GM21367 (cell line): ENCODE measurements at regions not wholly inside any gene's neighbourhood (a gene's known extent, or its start where the extent isn't known, plus 50 kb on each side); places are given as distances from the start of the nearest gene placed in this dataset.
"Not testable (repeated sequence)": the region's sequence is repeated elsewhere in the genome, so short reads cannot be mapped to it uniquely, and the experiment has no call there.

Source experiments
- ATAC-seq: cut with Tn5 transposase; IDR thresholded peaks from one replicate; pipeline ENCODE4 v1.9.1; 2021; ENCODE audit not compliant: unreplicated experiment

DNA sequence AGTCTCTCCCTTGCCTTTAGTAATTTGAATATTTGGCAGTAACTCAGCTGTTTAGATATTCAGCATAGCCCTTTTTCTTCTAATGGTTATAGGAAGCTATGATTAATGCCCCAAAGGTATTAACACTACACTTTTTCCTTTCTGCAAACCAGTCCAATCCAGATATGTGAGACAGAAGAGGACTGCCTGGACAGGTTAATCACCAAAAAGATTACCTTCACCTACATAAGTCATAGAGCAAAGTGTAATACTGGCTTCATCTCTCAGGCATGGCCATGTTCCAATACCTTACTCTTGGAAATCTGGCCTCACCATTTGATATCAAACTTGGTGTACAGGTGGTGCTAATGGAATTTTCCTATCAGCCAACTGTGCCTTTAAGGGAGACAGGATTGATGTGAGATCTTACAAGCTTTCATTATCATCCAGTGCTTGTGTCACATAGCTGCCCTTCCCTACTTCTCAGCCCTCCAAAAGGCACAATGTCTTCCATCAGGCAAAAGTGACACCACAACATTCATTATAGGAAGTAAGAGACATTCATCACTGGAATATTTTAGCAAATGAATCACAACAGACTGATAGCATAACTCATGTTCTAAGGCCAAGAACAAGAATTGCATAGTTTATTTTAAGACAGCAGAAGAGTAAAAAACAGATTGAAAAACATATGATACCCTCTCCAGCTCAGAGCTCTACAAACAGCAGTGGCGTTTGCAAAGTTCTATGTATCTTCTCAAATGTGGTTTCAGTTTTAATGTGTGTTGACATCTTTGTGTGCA lies 91.2 kb upstream of the PAM start:
- no peak for ATAC-seq

GRCh38 chr5:102664616-102665335 lies 90.3 kb upstream of the PAM start:
- no peak for ATAC-seq

- no peak for ATAC-seq
These were observed 88.8 kb upstream of the PAM start for GRCh38 chr5:102666164-102666946.

DNA sequence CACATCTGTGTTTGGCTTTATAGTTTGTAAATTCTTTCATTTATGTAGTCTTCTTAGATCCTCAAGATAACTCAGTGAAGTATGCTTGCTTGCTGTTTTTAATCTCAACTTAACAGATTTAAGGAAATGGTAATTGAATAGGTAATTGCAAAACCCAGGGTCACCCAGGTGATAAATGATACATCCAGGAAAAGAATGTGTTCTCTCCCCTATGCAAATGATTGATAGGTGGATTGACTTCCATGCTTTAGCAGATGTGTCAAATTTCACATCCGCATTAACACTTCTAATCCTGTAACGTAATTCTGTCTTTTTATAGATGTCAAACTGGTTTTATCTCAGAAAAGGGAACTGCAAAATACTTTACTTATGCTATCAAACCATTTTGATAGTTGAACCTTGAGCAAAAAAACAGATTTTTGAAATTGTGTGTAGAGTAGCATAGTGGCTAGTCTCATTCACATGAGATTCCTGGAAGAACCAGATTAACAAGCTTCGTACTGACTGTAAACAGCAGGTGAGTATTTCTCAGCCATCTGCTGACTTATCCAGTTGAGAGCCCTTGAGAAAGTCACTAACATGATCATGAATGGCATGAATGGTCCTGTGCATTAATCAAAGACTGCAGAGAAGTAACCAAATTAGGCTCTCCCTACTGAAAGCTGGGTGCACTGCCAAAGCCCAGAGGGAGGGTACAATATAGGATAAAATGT lies 86.7 kb upstream of the PAM start:
- ATAC-seq, result no peak

GRCh38 chr5:102670224-102670836 lies 84.8 kb upstream of the PAM start:
- no peak for ATAC-seq

DNA sequence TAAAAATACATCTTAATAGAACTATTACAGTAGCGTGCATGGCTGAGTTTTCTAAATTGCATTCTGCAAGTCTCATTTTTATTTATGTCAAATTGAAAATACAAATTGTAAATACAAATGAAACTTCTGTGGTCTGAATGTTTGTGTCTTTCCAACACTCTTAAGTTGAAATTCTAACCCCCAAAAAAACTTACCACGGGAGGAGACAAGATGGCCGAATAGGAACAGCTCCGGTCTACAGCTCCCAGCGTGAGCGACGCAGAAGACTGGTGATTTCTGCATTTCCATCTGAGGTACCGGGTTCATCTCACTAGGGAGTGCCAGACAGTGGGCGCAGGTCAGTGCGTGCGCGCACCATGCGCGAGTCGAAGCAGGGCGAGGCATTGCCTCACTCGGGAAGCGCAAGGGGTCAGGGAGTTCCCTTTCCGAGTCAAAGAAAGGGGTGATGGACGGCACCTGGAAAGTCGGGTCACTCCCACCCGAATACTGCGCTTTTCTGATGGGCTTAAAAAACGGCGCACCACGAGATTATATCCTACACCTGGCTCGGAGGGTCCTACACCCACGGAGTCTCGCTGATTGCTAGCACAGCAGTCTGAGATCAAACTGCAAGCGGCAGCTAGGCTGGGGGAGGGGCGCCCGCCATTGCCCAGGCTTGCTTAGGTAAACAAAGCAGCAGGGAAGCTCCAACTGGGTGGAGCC lies 83.9 kb upstream of the PAM start:
- not testable (repeated sequence) for ATAC-seq

DNA sequence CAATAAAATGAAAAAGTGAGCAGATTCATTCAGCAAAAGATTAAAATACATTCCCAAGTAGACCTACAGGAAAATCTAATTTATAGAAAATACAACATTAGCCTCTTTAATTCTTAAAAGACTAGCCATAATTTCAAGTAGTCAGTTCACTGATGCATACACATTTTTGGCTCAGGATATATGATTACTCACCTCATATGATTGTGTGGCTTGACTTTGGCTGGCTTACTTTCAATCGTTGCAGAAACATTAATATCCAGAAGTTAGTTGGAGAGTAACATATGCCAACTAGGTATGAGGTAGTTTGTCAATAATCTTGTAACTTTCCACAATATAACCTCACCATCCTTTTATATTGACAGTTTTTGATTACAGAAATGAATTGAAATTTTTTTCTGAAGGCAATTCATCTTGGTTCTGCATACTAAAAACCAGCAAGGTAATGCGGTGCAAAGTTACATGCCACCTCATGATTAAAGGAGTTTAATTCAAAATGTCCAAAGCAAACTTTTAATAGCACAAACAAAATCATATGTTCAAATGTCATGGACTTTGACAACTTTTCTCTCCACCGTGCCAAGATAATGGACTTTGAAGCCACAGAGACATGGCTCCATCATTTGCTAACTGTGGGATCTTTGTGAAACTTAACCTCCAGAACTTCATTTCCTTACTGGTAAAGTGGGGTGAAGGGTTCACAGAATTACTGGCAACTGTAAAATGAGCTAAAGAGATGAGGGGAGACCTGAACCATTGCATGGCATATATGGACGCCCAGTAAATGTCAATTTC lies 76.6 kb upstream of the PAM start:
- no peak for ATAC-seq

DNA sequence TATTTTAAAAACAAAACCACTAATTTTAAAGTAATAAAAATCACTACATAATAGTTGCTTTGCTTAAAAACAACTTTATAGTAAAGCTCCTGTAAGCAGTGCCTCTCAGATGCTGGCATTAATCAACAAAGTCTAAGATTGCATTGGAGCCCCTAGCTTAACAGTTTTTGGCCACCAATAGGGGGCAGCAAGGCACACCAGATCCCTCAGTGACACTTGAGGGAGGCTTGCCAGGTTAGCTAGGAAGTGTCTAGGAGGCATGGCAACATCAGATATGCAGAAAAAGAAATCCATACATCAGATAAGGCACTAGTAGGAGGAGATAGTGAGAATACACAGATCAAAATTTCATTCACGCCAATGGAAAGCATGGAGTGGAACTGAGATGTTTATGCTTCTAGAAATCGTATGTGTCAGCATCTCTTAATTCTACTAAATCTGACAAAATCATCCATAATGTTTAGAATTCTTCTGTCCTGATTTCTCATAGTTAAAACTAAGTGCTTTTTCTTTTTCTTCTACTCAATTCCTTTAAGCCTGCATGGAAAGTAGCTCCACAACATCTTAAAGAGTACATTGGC lies 73.6 kb upstream of the PAM start:
- peak; percentile 95 for ATAC-seq

DNA sequence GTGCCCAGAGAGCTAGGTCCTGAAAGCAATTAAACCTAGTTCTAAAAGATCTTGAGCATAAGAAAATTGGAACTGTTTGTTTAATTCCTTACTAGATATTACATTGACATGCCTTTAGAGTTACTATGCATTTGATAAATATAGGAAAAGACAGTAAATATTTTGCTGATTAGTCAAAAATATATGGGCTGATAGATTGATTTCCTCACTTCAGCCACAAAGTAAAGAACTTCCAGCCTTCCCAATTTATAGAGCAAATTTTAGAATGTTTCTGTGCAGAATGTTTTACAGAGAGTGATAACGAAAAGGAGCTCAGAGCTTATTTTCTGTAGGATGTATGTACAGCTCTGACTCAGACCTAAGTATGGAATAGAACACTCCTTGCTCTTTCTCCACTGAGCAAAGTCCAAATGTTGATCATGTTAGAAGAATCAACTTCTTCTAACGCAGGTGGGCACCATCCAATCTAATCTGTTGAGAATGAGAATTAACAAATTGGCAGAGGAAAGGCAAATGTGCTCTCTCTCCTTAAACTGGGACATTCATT lies 72.9 kb upstream of the PAM start:
- ATAC-seq, result no peak

DNA sequence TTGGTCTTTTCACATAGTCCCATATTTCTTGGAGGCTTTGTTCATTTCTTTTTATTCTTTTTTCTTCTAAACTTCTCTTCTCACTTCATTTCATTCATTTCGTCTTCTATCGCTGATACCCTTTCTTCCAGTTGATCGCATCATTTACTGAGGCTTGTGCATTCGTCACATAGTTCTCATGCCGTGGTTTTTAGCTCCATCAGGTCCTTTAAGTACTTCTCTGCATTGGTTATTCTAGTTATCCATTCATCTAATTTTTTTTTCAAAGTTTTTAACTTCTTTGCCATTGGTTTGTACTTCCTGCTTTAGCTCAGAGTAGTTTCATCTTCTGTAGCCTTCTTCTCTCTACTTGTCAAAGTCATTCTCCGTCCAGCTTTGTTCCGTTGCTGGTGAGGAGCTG lies 67.0 kb upstream of the PAM start:
- not testable (repeated sequence) for ATAC-seq

DNA sequence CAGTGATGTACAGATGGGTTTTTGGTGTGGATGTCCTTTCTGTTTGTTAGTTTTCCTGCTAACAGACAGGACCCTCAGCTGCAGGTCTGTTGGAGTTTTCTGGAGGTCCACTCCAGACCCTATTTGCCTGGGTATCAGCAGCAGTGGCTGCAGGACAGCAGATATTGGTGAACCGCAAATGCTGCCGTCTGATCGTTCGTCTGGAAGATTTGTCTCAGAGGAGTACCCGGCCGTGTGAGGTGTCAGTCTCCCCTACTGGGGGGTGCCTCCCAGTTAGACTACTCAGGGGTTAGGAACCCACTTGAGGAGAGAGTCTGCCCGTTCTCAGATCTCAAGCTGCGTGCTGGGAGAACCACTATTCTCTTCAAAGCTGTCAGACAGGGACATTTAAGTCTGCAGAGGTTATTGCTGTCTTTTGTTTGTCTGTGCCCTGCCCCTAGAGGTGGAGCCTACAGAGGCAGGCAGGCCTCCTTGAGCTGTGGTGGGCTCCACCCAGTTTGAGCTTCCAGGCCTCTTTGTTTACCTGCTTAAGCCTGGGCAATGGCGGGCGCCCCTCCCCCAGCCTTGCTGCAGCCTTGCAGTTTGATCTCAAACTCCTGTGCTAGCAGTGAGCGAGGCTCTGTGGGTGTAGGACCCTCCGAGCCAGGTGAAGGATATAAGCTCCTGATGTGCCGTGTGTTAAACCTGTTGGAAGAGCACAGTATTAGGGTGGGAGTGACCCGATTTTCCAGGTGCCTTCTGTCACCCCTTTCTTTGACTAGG lies 66.3 kb upstream of the PAM start:
- not testable (repeated sequence) for ATAC-seq

DNA sequence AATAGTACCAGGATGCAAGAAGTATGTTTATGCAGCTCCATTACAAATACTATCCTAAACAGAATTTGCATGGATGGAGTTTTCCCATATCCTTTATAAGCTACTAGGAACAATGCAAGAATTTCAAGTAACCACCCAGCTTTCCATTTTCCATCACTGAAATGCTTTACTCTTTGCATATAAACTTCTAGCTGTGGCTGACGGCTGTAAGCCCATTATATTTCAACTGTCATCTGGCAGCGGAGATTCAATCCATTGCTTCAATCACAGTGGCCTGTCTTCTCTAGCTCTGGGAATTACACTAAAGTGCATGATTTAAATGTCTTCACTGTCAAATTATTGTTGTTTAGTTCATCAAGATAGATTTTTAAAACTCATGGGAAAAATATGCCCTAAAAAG lies 64.2 kb upstream of the PAM start:
- ATAC-seq, result no peak

- ATAC-seq, result no peak
These were observed 63.7 kb upstream of the PAM start for GRCh38 chr5:102691434-102691833.

GRCh38 chr5:102700120-102700831 lies 54.8 kb upstream of the PAM start:
- ATAC-seq, result no peak

- ATAC-seq, result no peak
These were observed 54.2 kb upstream of the PAM start for GRCh38 chr5:102700916-102701315.

DNA sequence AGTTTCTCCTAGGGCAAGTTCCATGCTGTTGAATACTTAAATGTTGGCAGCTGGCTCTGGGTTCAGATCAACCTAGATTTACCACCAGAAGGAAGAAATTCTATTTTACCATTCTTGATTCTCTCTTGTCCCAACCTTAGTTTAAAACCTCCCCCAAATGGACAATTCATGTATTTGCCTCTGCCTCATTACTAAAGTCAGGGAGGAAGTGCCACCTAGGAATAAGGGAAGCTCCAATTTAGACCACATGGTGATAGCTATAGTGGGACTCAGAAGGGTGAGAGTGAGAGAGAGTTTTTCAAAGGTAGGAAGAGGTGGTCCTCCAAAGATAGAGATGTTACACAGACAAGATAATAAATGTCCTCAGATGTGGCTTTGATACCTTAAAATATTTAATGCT lies 53.4 kb upstream of the PAM start:
- ATAC-seq, result no peak
